HepG2 (cell line): ENCODE measurements at regions not wholly inside any gene's neighbourhood (a gene's known extent, or its start where the extent isn't known, plus 50 kb on each side); places are given as distances from the start of the nearest gene placed in this dataset.

Experiments
- ATAC-seq: fragments of 200-7000 bp; cut with Tn5 transposase; 3 replicates; pipeline ENCODE4 v1.9.1; 2020; ENCODE audit warnings: mild to moderate bottlenecking, moderate library complexity
- BruUV-seq: library from RNA; stranded (reverse); fragments of 400-500 nt; replicated peaks from 2 replicates; lab custom pipeline; 2021; lab: Mats Ljungman, UMichigan
- CTCF ChIA-PET: fragments of 300-600 bp; formaldehyde crosslinking; extraction: SDS; loops from one replicate; lab custom pipeline; 2021; ENCODE audit warnings: low total read pairs, inconsistent platforms, low intra/inter-chr PET ratio; lab: Yijun Ruan, JAX
- POLR2A ChIA-PET: fragments of 350-600 bp; sonication (Branson Sonifier 250); formaldehyde crosslinking; loops from one replicate; lab custom pipeline; 2020; ENCODE audit warnings: antibody characterized with exemption, inconsistent platforms; lab: Yijun Ruan, JAX
- DNase-seq: peaks from one replicate; pipeline ENCODE4 v3.0.0-alpha.2; 2015; ENCODE audit warnings: low spot score
- FAIRE-seq: peaks from 3 replicates; lab custom pipeline; 2011; peaks lifted over from hg19 to GRCh38; lab: Jason Lieb, UNC
- H2AFZ ChIP-seq: one replicate; pipeline ENCODE4 v1.6.1; 2011; ENCODE audit warnings: low read length, inconsistent platforms
- H3K27ac ChIP-seq: fragments of 300-600 bp; 3 replicates; pipeline ENCODE4 v1.8.0; 2011; ENCODE audit warnings: mixed run types, mild to moderate bottlenecking, mixed read lengths, low read length, inconsistent platforms; ENCODE audit not compliant: insufficient read depth; ENCODE audit errors: extremely low read length
- H3K27me3 ChIP-seq, 2 experiments: fragments of 200-600 bp in 1 of 2; 2 replicates in 1 of 2; 3 replicates in 1 of 2; pipeline versions ENCODE4 v1.6.0 to v1.8.0; 2011; ENCODE audit warnings: low read length in 2 of 2, mild to moderate bottlenecking in 2 of 2, moderate library complexity in 2 of 2, inconsistent platforms in 1 of 2; ENCODE audit not compliant: insufficient read depth in 2 of 2, control insufficient read depth in 1 of 2
- H3K36me3 ChIP-seq, 2 experiments: fragments of 200-600 bp in 1 of 2; replicated peaks in 1 of 2; 2 replicates in 1 of 2; 3 replicates in 1 of 2; pipeline versions ENCODE4 v1.5.1 to v1.8.0; 2011; ENCODE audit warnings: low read length in 2 of 2, inconsistent platforms in 1 of 2; ENCODE audit not compliant: insufficient read depth in 2 of 2, control insufficient read depth in 1 of 2
- H3K4me1 ChIP-seq: 2 replicates; pipeline ENCODE4 v1.5.1; 2012; ENCODE audit warnings: low read length, inconsistent platforms; ENCODE audit not compliant: insufficient read depth
- H3K4me2 ChIP-seq: 2 replicates; pipeline ENCODE4 v1.6.0; 2011; ENCODE audit warnings: low read depth, low read length, inconsistent platforms
- H3K4me3 ChIP-seq, 3 experiments: fragments of 200-600 bp in 1 of 3; sonication (generic), shearing (Covaris generic) in 1 of 3; replicated peaks in 1 of 3; 2 replicates each; pipeline ENCODE4 v1.5.1; 2011 to 2016; ENCODE audit warnings: low read length in 3 of 3, inconsistent platforms in 2 of 3, low read depth in 2 of 3, mild to moderate bottlenecking in 2 of 3, control low read depth in 1 of 3, mixed read lengths in 1 of 3; ENCODE audit not compliant: insufficient read depth in 1 of 3
- H3K79me2 ChIP-seq: one replicate; pipeline ENCODE4 v1.6.1; 2011; ENCODE audit warnings: low read length, inconsistent platforms; ENCODE audit not compliant: insufficient read depth
- H3K9ac ChIP-seq: 2 replicates; pipeline ENCODE4 v1.6.0; 2011; ENCODE audit warnings: mild to moderate bottlenecking, low read depth, low read length, inconsistent platforms; ENCODE audit not compliant: insufficient read depth
- H3K9me3 ChIP-seq: 2 replicates; pipeline ENCODE4 v1.5.1; 2012; ENCODE audit warnings: mild to moderate bottlenecking, low read length
- H4K20me1 ChIP-seq: 2 replicates; pipeline ENCODE4 v1.6.0; 2011; ENCODE audit warnings: inconsistent platforms, mild to moderate bottlenecking, low read length, moderate library complexity; ENCODE audit not compliant: insufficient read depth
- CREBL2 ChIP-seq: sonication (generic); formaldehyde crosslinking; IDR thresholded peaks from 2 replicates; pipeline ENCODE4 v1.8.1; 2023; ENCODE audit warnings: missing genetic modification reagents, mild to moderate bottlenecking, borderline replicate concordance
- FOXJ3 ChIP-seq: sonication (generic); formaldehyde crosslinking; IDR thresholded peaks from 2 replicates; pipeline ENCODE4 v1.4.0; 2020; ENCODE audit warnings: missing genetic modification reagents, mild to moderate bottlenecking, borderline replicate concordance
- HOXD1 ChIP-seq: sonication (generic); formaldehyde crosslinking; IDR thresholded peaks from 2 replicates; pipeline ENCODE4 v1.5.0; 2020; ENCODE audit warnings: missing genetic modification reagents
- KLF6 ChIP-seq: IDR thresholded peaks from 2 replicates; pipeline ENCODE4 v1.8.0; 2016; ENCODE audit warnings: missing biosample characterization, missing genetic modification reagents
- NRL ChIP-seq: sonication (generic); formaldehyde crosslinking; IDR thresholded peaks from 2 replicates; pipeline ENCODE4 v1.5.0; 2020; ENCODE audit warnings: missing genetic modification reagents, mild to moderate bottlenecking, moderate library complexity, borderline replicate concordance
- ZBTB1 ChIP-seq: sonication (generic); formaldehyde crosslinking; IDR thresholded peaks from 2 replicates; pipeline ENCODE4 v1.4.0; 2020; ENCODE audit warnings: missing genetic modification reagents, borderline replicate concordance
- ZGPAT ChIP-seq: IDR thresholded peaks from 2 replicates; pipeline ENCODE4 v1.6.1; 2016; ENCODE audit warnings: mild to moderate bottlenecking
- ZNF142 ChIP-seq: sonication (generic); formaldehyde crosslinking; IDR thresholded peaks from 2 replicates; pipeline ENCODE4 v1.4.0; 2020; ENCODE audit warnings: missing genetic modification reagents
- ZNF274 ChIP-seq: sonication (generic); formaldehyde crosslinking; IDR thresholded peaks from 2 replicates; pipeline ENCODE4 v1.5.1; 2020; ENCODE audit warnings: mild to moderate bottlenecking, missing genetic modification reagents
- ZNF317 ChIP-seq: sonication (generic); formaldehyde crosslinking; IDR thresholded peaks from 2 replicates; pipeline ENCODE4 v1.5.0; 2020; ENCODE audit warnings: mild to moderate bottlenecking, missing genetic modification reagents
- ZNF501 ChIP-seq: sonication (generic); formaldehyde crosslinking; IDR thresholded peaks from 2 replicates; pipeline ENCODE4 v1.5.1; 2020; ENCODE audit warnings: mild to moderate bottlenecking, moderate library complexity, missing genetic modification reagents
- ZNF652 ChIP-seq: IDR thresholded peaks from 2 replicates; pipeline ENCODE4 v1.6.1; 2016; ENCODE audit warnings: low read depth, borderline replicate concordance
- ZNF788 ChIP-seq: sonication (generic); formaldehyde crosslinking; IDR thresholded peaks from 2 replicates; pipeline ENCODE4 v1.5.0; 2020; ENCODE audit warnings: mild to moderate bottlenecking, missing genetic modification reagents, borderline replicate concordance
- WGBS: methylation state at CpG from one replicate; pipeline ENCODE4 v1.1.6; 2017; ENCODE audit warnings: low lambda C conversion rate; 5-methylcytosine and 5-hydroxymethylcytosine counted together
- in situ Hi-C: cut with HindIII; loops from 2 replicates; pipeline ENCODE4 v1.10.0; 2017; ENCODE audit warnings: low pct_unique_long_range_greater_than_20kb; ENCODE audit not compliant: extremely low pct_ligation_motif_present
- intact Hi-C: fragments of 100-400 bp; cut with micrococcal nuclease; formaldehyde crosslinking; loops from one replicate; pipeline ENCODE4 v1.10.0; 2022; ENCODE audit not compliant: unreplicated experiment

GRCh38 chr3:110859336-110859735, 212.3 kb upstream of the NECTIN3 start:
- Histone ChIP-seq H3K4me3 (no peak overlapping the region), H3K4me1 (no peaks in the 10 kb centered on the region), H3K9me3 (no peaks in the 10 kb centered on the region), H4K20me1 (no peaks in the 10 kb centered on the region), H2AFZ (no peak overlapping the region), H3K79me2 (no peaks in the 10 kb centered on the region), H3K27me3 (no peaks in the 10 kb centered on the region), H3K27ac (no peak overlapping the region), H3K36me3 (no peaks in the 10 kb centered on the region), H3K9ac (no peak overlapping the region), H3K4me2 (no peak overlapping the region)
- CTCF ChIA-PET: no interaction called here
- no TSS peak for BruUV-seq
- DNase-seq (no peak), FAIRE-seq (no peak), ATAC-seq (no peak)
- in situ Hi-C loops: no loop called here
- intact Hi-C loops: no loop called here
- POLR2A ChIA-PET: no interaction called here
- TF ChIP-seq CREBL2 (CRISPR knock-in tag): no peak
- TF ChIP-seq NRL: no peak
- no peak for TF ChIP-seq ZNF274
- TF ChIP-seq ZGPAT: no peak
- TF ChIP-seq FOXJ3 (CRISPR knock-in tag): no peak
- no peak for TF ChIP-seq HOXD1 (CRISPR knock-in tag)
- no peak for TF ChIP-seq ZNF788 (CRISPR knock-in tag)
- 82% methylated on average over 5 of the region's 5 CpGs for WGBS

- WGBS: 17% methylated on average over 4 of the region's 4 CpGs
- FAIRE-seq: no peak
- POLR2A ChIA-PET: no interaction called here
Observed at GRCh38 chr3:110859993-110860392, 211.6 kb upstream of the NECTIN3 start.

More at GRCh38 chr3:110859993-110860392, 211.6 kb upstream of the NECTIN3 start:
- no peaks in the 10 kb centered on the region for H3K79me2 ChIP-seq
- no peaks in the 10 kb centered on the region for H3K36me3 ChIP-seq
- H3K4me2 ChIP-seq: no peak overlapping the region
- no peak overlapping the region for H3K4me3 ChIP-seq
- H2AFZ ChIP-seq: no peak overlapping the region
- no peak for ATAC-seq
- CTCF ChIA-PET: no interaction called here
- BruUV-seq: no TSS peak
- H3K9me3 ChIP-seq: no peaks in the 10 kb centered on the region
- intact Hi-C loops: no loop called here
- no peak for TF ChIP-seq KLF6 (CRISPR knock-in tag)
- no peak for TF ChIP-seq ZNF317
- no peak for TF ChIP-seq ZNF501
- no peak for TF ChIP-seq ZNF142
- no peak for TF ChIP-seq ZBTB1 (CRISPR knock-in tag)
- TF ChIP-seq ZNF652 (CRISPR knock-in tag): no peak
- TF ChIP-seq, all 625 proteins: peak for 0
- Histone ChIP-seq H3K9ac (no peak overlapping the region), H3K4me1 (no peaks in the 10 kb centered on the region), H3K27me3 (no peaks in the 10 kb centered on the region), H3K27ac (no peak overlapping the region), H4K20me1 (no peaks in the 10 kb centered on the region)
- DNase-seq: no peak
- in situ Hi-C loops: no loop called here
